ENCODE measurements at regions not wholly inside any gene's neighbourhood (a gene's known extent, or its start where the extent isn't known, plus 50 kb on each side); places are given as distances from the start of the nearest gene placed in this dataset.

DNA sequence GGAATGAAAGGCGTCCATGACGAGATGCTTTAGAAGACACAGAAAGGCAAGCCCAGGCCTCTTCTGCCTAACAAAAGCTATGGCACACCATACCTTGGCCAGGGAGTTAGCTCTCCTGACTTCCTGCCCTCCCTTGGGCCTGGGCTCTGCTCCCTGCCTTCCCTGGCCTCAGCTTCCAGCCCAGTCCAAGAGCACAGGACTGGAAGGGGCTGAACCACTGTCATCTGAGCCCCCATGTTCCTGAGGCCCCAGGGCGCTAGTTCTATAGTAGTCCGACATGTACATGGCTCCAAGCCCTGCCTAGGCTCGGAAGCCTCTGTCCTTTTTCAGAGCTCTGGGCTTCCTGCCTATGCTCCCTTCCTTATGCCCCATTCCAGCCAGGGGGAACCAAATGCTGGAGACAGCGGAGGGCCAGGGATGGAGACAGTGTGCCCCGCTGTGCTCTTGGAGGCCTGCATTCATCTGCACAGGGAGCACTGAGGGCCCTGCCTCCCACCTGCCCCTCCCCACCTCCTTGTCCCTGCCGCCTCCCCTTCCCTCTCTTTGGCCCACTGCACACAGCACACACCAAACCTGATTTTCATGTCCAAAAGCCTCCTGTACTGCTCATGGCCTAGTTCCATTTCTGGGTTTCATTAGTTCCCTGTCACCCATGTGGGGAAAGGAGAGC lies 240.1 kb downstream of the RHOU start:
- H3K27me3 ChIP-seq, result no peaks in the 10 kb centered on the region
- TF ChIP-seq EZH2phosphoT487 (IDR thresholded peaks at IDR 0.05; ENCODE audit: low read depth, severe bottlenecking, unreplicated experiment) (no peak), EZH2 (IDR thresholded peaks at IDR 0.05; ENCODE audit: borderline replicate concordance) (no peak)
- TF ChIP-seq, protein P1, sequence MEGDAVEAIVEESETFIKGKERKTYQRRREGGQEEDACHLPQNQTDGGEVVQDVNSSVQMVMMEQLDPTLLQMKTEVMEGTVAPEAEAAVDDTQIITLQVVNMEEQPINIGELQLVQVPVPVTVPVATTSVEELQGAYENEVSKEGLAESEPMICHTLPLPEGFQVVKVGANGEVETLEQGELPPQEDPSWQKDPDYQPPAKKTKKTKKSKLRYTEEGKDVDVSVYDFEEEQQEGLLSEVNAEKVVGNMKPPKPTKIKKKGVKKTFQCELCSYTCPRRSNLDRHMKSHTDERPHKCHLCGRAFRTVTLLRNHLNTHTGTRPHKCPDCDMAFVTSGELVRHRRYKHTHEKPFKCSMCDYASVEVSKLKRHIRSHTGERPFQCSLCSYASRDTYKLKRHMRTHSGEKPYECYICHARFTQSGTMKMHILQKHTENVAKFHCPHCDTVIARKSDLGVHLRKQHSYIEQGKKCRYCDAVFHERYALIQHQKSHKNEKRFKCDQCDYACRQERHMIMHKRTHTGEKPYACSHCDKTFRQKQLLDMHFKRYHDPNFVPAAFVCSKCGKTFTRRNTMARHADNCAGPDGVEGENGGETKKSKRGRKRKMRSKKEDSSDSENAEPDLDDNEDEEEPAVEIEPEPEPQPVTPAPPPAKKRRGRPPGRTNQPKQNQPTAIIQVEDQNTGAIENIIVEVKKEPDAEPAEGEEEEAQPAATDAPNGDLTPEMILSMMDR (IDR thresholded peaks at IDR 0.05; ENCODE audit: poor library complexity), result no peak

DNA sequence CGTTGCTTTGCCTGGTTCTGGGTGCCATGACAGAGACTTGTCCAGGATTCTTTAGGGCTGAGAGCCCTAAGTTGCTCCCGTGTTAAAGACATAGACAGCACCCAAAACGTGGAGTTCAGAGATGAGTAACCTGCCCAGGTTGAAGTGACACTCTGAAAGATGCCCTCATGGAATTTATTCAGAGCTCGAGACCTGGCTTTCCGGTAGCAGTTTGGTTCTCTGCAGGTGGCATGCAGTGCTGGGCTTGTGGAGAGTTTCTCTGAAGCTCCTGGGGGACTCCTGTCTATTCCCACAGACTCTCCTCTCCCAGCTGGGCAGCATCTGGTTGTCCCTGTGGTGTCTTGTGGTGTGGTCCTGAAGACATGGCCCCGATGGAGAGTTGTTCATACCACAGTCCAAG lies 241.0 kb downstream of the RHOU start:
- Histone ChIP-seq H3K27ac (no peak overlapping the region), H3K4me3 (no peak overlapping the region), H3K9me3 (ENCODE audit: low read depth) (no peaks in the 10 kb centered on the region), H4K20me1 (ENCODE audit: insufficient read depth, poor library complexity, severe bottlenecking) (no peaks in the 10 kb centered on the region), H3K9me2 (replicated peaks; ENCODE audit: insufficient read depth) (no peaks in the 10 kb centered on the region), H3K79me2 (no peaks in the 10 kb centered on the region), H2AFZ (no peak overlapping the region), H3K27me3 (no peaks in the 10 kb centered on the region), H3K4me1 (ENCODE audit: insufficient read depth) (peaks cover 7% of the 10 kb centered on the region), H3K4me2 (no peak overlapping the region), H3K36me3 (replicated peaks; ENCODE audit: insufficient read depth, low read depth) (no peaks in the 10 kb centered on the region)
- DNase-seq (ENCODE audit: low spot score), result no peak
- WGBS (ENCODE audit: low lambda C conversion rate, missing lambda C conversion rate), result 87% methylated on average over 6 of the region's 6 CpGs
- no peak for TF ChIP-seq EZH2phosphoT487 (IDR thresholded peaks at IDR 0.05; ENCODE audit: low read depth, severe bottlenecking, unreplicated experiment)
- TF ChIP-seq, protein P1 (IDR thresholded peaks at IDR 0.05; ENCODE audit: poor library complexity), result no peak
- no peak for TF ChIP-seq EZH2 (IDR thresholded peaks at IDR 0.05; ENCODE audit: borderline replicate concordance)

More for the DNA sequence above, 240.1 kb downstream of the RHOU start:
- no peak overlapping the region for H2AFZ ChIP-seq
- no peak for DNase-seq (ENCODE audit: low spot score)
- WGBS (ENCODE audit: low lambda C conversion rate, missing lambda C conversion rate), result 85% methylated on average over 8 of the region's 8 CpGs
- H3K27ac ChIP-seq, result no peak overlapping the region
- H3K79me2 ChIP-seq, result no peaks in the 10 kb centered on the region
- no peaks in the 10 kb centered on the region for H3K36me3 ChIP-seq (replicated peaks; ENCODE audit: insufficient read depth, low read depth)
- no peaks in the 10 kb centered on the region for H3K9me2 ChIP-seq (replicated peaks; ENCODE audit: insufficient read depth)
- H4K20me1 ChIP-seq (ENCODE audit: insufficient read depth, poor library complexity, severe bottlenecking), result no peaks in the 10 kb centered on the region
- peaks cover 7% of the 10 kb centered on the region for H3K4me1 ChIP-seq (ENCODE audit: insufficient read depth)
- no peak overlapping the region for H3K4me2 ChIP-seq
- no peak overlapping the region for H3K4me3 ChIP-seq
- no peaks in the 10 kb centered on the region for H3K9me3 ChIP-seq (ENCODE audit: low read depth)

DNA sequence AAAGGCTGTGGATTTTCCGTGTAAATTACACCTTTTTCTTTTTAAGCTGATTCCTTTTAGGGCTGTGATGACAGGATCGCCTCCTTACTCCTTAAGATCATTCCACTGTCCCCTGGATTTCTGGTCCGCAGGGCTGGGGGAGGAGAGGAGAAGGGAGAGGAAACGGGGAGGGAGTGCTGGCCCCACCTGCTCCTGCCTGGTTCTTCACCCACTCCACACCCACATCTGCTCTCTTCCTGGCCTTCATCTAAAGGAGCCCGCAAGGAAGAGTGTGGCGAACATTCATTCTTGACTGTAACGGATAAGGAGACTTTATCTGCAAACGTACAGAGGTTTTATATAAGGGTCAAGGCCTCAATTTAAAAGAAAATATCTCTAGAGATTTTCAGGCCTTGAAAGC lies 242.0 kb downstream of the RHOU start:
- Histone ChIP-seq H3K79me2 (no peaks in the 10 kb centered on the region), H3K4me2 (no peak overlapping the region), H3K9me3 (ENCODE audit: low read depth) (no peaks in the 10 kb centered on the region), H3K4me3 (no peak overlapping the region), H3K9me2 (replicated peaks; ENCODE audit: insufficient read depth) (no peaks in the 10 kb centered on the region), H2AFZ (no peak overlapping the region), H4K20me1 (ENCODE audit: insufficient read depth, poor library complexity, severe bottlenecking) (no peaks in the 10 kb centered on the region), H3K4me1 (ENCODE audit: insufficient read depth) (peaks cover 7% of the 10 kb centered on the region), H3K27me3 (no peaks in the 10 kb centered on the region), H3K27ac (no peak overlapping the region), H3K36me3 (replicated peaks; ENCODE audit: insufficient read depth, low read depth) (no peaks in the 10 kb centered on the region)
- TF ChIP-seq, protein P1 (IDR thresholded peaks at IDR 0.05; ENCODE audit: poor library complexity), result no peak
- TF ChIP-seq EZH2phosphoT487 (IDR thresholded peaks at IDR 0.05; ENCODE audit: low read depth, severe bottlenecking, unreplicated experiment) (no peak), EZH2 (IDR thresholded peaks at IDR 0.05; ENCODE audit: borderline replicate concordance) (no peak)
- WGBS (ENCODE audit: low lambda C conversion rate, missing lambda C conversion rate), result 83% methylated on average over 8 of the region's 8 CpGs
- DNase-seq (ENCODE audit: low spot score), result no peak

Data from hepatocyte (in vitro differentiated cells).